ENCODE measurements at regions not wholly inside any gene's neighbourhood (a gene's known extent, or its start where the extent isn't known, plus 50 kb on each side); places are given as distances from the start of the nearest gene placed in this dataset.

DNA sequence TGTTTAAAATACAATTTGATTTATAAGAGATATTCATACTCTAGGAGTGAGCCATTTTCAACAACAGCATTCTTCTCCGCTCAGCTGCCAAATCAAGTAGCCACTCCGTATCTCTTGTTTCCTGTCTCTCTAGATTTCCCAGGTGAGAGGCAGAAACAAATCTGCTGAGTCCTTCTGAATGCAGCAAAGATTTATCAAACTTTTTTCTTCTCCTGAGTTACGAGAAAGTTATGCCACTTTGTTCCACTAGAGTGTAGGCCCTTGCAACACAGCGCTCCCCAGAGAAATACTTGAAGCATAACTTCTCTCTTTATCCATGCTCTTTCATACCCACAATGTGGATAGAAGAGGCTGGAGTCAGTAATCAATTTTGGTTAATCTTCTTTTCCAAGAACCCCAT lies 1960.8 kb downstream of the OLFM4 start:
- Histone ChIP-seq H3K4me2 (ENCODE audit: insufficient read depth in 1 of 2, low read depth in 2 of 2, low read length in 2 of 2) (no peak overlapping the region), H3K36me3 (ENCODE audit: control insufficient read depth in 2 of 4, insufficient read depth in 4 of 4, low read length in 3 of 4) (0 out of 8 replicates have a peak, but pooled peaks cover 0 to 5% (median 0%) of the 10 kb centered on the region in 4 experiments), H3K18ac (ENCODE audit: extremely low read depth, low read length) (no peak overlapping the region), H3K4me3 (ENCODE audit: extremely low read depth in 1 of 4, insufficient read depth in 2 of 4, low read depth in 3 of 4, low read length in 4 of 4) (no peak overlapping the region), H3K4ac (replicated peaks; ENCODE audit: insufficient read length, low read depth, low read length) (no peak overlapping the region), H3K27me3 (replicated peaks in 1 of 4; ENCODE audit: control insufficient read depth in 3 of 4, extremely low read depth in 1 of 4, insufficient read depth in 3 of 4, low read length in 3 of 4) (no peaks in the 10 kb centered on the region), H3K23me2 (ENCODE audit: low read depth, low read length) (no peaks in the 10 kb centered on the region), H3K79me1 (ENCODE audit: low read depth, low read length) (no peaks in the 10 kb centered on the region), H4K20me1 (replicated peaks in 1 of 2; ENCODE audit: control insufficient read depth in 1 of 2, insufficient read depth in 2 of 2, low read length in 2 of 2) (no peaks in the 10 kb centered on the region), H2AK5ac (ENCODE audit: low read depth, low read length) (no peak overlapping the region), H3K9me3 (ENCODE audit: insufficient read depth in 2 of 2, low read depth in 1 of 2, low read length in 1 of 2) (no peaks in the 10 kb centered on the region), H3K56ac (replicated peaks; ENCODE audit: insufficient read length, low read depth, low read length) (no peak overlapping the region), H3K27ac (ENCODE audit: low read depth, low read length) (no peak overlapping the region), H3K79me2 (ENCODE audit: control insufficient read depth in 1 of 2, insufficient read depth in 2 of 2, low read length in 2 of 2) (no peaks in the 10 kb centered on the region), H2BK20ac (ENCODE audit: low read length) (no peak overlapping the region), H4K5ac (ENCODE audit: insufficient read length, low read depth, low read length) (no peak overlapping the region), H3K9ac (replicated peaks in 1 of 4; ENCODE audit: extremely low read depth in 1 of 4, low read depth in 3 of 4, low read length in 3 of 4) (no peak overlapping the region), H3K14ac (ENCODE audit: insufficient read length) (no peak overlapping the region), H4K8ac (ENCODE audit: extremely low read depth, insufficient read depth, low read length) (no peak overlapping the region), H3K4me1 (replicated peaks in 1 of 4; ENCODE audit: control insufficient read depth in 3 of 4, insufficient read depth in 4 of 4, low read length in 3 of 4) (peaks cover 0 to 4% (median 2%) of the 10 kb centered on the region in 4 experiments; a peak in 2 of 7 replicates), H2BK5ac (ENCODE audit: low read depth, low read length) (no peak overlapping the region), H2BK120ac (replicated peaks; ENCODE audit: low read depth, low read length) (no peak overlapping the region), H2BK15ac (ENCODE audit: low read length) (no peak overlapping the region), H4K91ac (replicated peaks; ENCODE audit: insufficient read length, low read length) (no peak overlapping the region), H3K23ac (ENCODE audit: insufficient read length) (no peak overlapping the region), H2BK12ac (ENCODE audit: low read depth, low read length) (no peak overlapping the region), H2AFZ (ENCODE audit: low read length) (peak overlapping the region; percentile 54; the same call in 1 of the 2 replicates)
- CTCF ChIA-PET (ENCODE audit: partially characterized antibody), result interaction anchor here (0.6 to 2.1 kb wide), 3 partner anchors 10 to 1567 kb away, joined by 3 to 6 read pairs (median 3); no protein-coding TSS in a partner anchor
- DNase-seq (ENCODE audit: low read depth in 1 of 2, low spot score in 2 of 2) (no peak), FAIRE-seq (peak; percentile 63)
- no peak for TF ChIP-seq TBP (IDR thresholded peaks at IDR 0.05; ENCODE audit: low read depth, low read length)
- no peak for TF ChIP-seq BRCA1 (IDR thresholded peaks at IDR 0.05; ENCODE audit: low read depth, low read length)
- TF ChIP-seq RAD21 (IDR thresholded peaks at IDR 0.05 in 1 of 2, conservative IDR thresholded peaks at IDR 0.05 in 1 of 2; ENCODE audit: low read depth in 2 of 2, low read length in 2 of 2), result peak; percentile 59 to 68
- TF ChIP-seq TAF1 (IDR thresholded peaks at IDR 0.05; ENCODE audit: low read depth, low read length), result no peak
- TF ChIP-seq CTBP2 (IDR thresholded peaks at IDR 0.05; ENCODE audit: borderline replicate concordance, insufficient read depth, insufficient read length, low read length), result no peak
- TF ChIP-seq ZNF274 (IDR thresholded peaks at IDR 0.05; ENCODE audit: borderline replicate concordance, extremely low read depth, low read length), result no peak
- TF ChIP-seq, protein P1, sequence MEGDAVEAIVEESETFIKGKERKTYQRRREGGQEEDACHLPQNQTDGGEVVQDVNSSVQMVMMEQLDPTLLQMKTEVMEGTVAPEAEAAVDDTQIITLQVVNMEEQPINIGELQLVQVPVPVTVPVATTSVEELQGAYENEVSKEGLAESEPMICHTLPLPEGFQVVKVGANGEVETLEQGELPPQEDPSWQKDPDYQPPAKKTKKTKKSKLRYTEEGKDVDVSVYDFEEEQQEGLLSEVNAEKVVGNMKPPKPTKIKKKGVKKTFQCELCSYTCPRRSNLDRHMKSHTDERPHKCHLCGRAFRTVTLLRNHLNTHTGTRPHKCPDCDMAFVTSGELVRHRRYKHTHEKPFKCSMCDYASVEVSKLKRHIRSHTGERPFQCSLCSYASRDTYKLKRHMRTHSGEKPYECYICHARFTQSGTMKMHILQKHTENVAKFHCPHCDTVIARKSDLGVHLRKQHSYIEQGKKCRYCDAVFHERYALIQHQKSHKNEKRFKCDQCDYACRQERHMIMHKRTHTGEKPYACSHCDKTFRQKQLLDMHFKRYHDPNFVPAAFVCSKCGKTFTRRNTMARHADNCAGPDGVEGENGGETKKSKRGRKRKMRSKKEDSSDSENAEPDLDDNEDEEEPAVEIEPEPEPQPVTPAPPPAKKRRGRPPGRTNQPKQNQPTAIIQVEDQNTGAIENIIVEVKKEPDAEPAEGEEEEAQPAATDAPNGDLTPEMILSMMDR (IDR thresholded peaks at IDR 0.05; ENCODE audit: control extremely low read depth in 1 of 3, insufficient read depth in 1 of 3, low read depth in 1 of 3, low read length in 3 of 3), result peak in 2 of 3 experiments; percentile 55 to 70; a peak in 3 of 4 replicates
- no peak for TF ChIP-seq TCF12 (IDR thresholded peaks at IDR 0.05; ENCODE audit: low read depth, low read length)
- 77% methylated on average over 4 of the region's 4 CpGs; no CpG with 5 or more reads in 1 of the 2 experiments for WGBS, 2 experiments (ENCODE audit: extremely low coverage in 1 of 2, insufficient coverage in 1 of 2, insufficient read length in 1 of 2, insufficient replicate concordance in 2 of 2, low coverage in 1 of 2, low lambda C conversion rate in 2 of 2, missing lambda C conversion rate in 1 of 2)
- POLR2A ChIA-PET (ENCODE audit: partially characterized antibody), result no interaction called here

Measured in H1 (cell line).